H54 (cell line): ENCODE measurements at regions not wholly inside any gene's neighbourhood (a gene's known extent, or its start where the extent isn't known, plus 50 kb on each side); places are given as distances from the start of the nearest gene placed in this dataset.

Source experiments
- DNase-seq: peaks from one replicate; pipeline ENCODE4 v3.0.0; 2011; ENCODE audit warnings: low spot score, mixed read lengths; ENCODE audit not compliant: insufficient read length
- FAIRE-seq: peaks from 3 replicates; lab custom pipeline; 2011; peaks lifted over from hg19 to GRCh38; lab: Jason Lieb, UNC
- POLR2A ChIP-seq: IDR thresholded peaks from 2 replicates; pipeline ENCODE4 v1.6.1; 2011; ENCODE audit warnings: low read depth, mild to moderate bottlenecking, low read length

- DNase-seq (no peak), FAIRE-seq (no peak)
- no peak for TF ChIP-seq POLR2A
These were observed 2030.6 kb upstream of the NUDT12 start for GRCh38 chr5:105593011-105593760.

GRCh38 chr5:105587963-105588662 is 2025.5 kb upstream of the NUDT12 start:
- peak; percentile 78 for FAIRE-seq
- no peak for TF ChIP-seq POLR2A
- DNase-seq: no peak

GRCh38 chr5:105581988-105582690 is 2019.5 kb upstream of the NUDT12 start:
- DNase-seq: no peak
- TF ChIP-seq POLR2A: no peak
- no peak for FAIRE-seq

- TF ChIP-seq POLR2A: no peak
- DNase-seq: no peak
- FAIRE-seq: no peak
These were observed 2011.0 kb upstream of the NUDT12 start for GRCh38 chr5:105573575-105573974.

GRCh38 chr5:105565531-105565930 is 2002.9 kb upstream of the NUDT12 start:
- no peak for TF ChIP-seq POLR2A
- FAIRE-seq (no peak), DNase-seq (no peak)

GRCh38 chr5:105563842-105564241 is 2001.3 kb upstream of the NUDT12 start:
- TF ChIP-seq POLR2A: no peak
- FAIRE-seq (no peak), DNase-seq (no peak)

- FAIRE-seq: no peak
- no peak for TF ChIP-seq POLR2A
- no peak for DNase-seq
These were observed 1992.1 kb upstream of the NUDT12 start for GRCh38 chr5:105554568-105555169.

- TF ChIP-seq POLR2A: no peak
- FAIRE-seq (no peak), DNase-seq (no peak)
These were observed 1981.7 kb upstream of the NUDT12 start for GRCh38 chr5:105544300-105544699.

- DNase-seq (no peak), FAIRE-seq (no peak)
- no peak for TF ChIP-seq POLR2A
These were observed 1974.1 kb upstream of the NUDT12 start for GRCh38 chr5:105536675-105537074.

GRCh38 chr5:105530716-105531261 is 1968.2 kb upstream of the NUDT12 start:
- FAIRE-seq (no peak), DNase-seq (no peak)
- TF ChIP-seq POLR2A: no peak

- DNase-seq (no peak), FAIRE-seq (no peak)
- no peak for TF ChIP-seq POLR2A
These were observed 1967.3 kb upstream of the NUDT12 start for GRCh38 chr5:105529851-105530250.

GRCh38 chr5:105508519-105508918 is 1945.9 kb upstream of the NUDT12 start:
- no peak for TF ChIP-seq POLR2A
- DNase-seq (peak; percentile 14), FAIRE-seq (peak; percentile 92)

GRCh38 chr5:105506692-105507277 is 1944.2 kb upstream of the NUDT12 start:
- FAIRE-seq (peak; percentile 86), DNase-seq (peak; percentile 3)
- no peak for TF ChIP-seq POLR2A
